Cardiac fibroblast (primary cell): ENCODE measurements at regions not wholly inside any gene's neighbourhood (a gene's known extent, or its start where the extent isn't known, plus 50 kb on each side); places are given as distances from the start of the nearest gene placed in this dataset.

Experiments
- DNase-seq, 2 donors: peaks; one replicate each; pipeline versions ENCODE4 v3.0.0 to v3.0.0-alpha.2; 2010; ENCODE audit warnings: low read depth in 2 of 2
- H3K4me3 ChIP-seq, 2 donors: replicated peaks in 1 of 2; 1 replicate in 1 of 2; 2 replicates in 1 of 2; pipeline ENCODE4 v1.5.1; 2011; ENCODE audit warnings: low read depth in 2 of 2, low read length in 2 of 2, mild to moderate bottlenecking in 2 of 2, moderate library complexity in 1 of 2
- TF ChIP-seq, protein P1 (sequence below): IDR thresholded peaks from one replicate; pipeline ENCODE4 v1.5.1; 2011; ENCODE audit warnings: low read depth, mild to moderate bottlenecking, low read length, inconsistent platforms

DNA sequence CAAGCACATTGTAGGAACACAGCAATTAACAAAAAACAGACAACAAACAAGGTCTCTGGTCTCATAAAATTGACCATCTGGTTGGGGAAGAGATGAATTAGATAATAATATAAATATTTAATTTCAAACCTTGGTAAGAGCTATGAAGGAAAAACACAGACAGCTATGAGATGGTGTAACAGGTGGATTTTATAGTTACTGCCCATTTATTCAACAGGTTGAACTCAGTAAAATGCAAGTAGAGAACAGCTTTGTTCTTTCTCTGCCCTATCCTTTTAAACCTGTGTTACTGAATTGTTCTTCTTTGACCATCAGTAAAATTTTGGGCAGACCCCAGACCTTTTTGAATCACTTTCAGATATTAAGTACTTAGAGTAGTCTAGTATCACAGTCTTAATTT is 77.6 kb upstream of the FAM216B start:
- DNase-seq = no peak
- H3K4me3 ChIP-seq = no peak overlapping the region
- TF ChIP-seq, protein P1, sequence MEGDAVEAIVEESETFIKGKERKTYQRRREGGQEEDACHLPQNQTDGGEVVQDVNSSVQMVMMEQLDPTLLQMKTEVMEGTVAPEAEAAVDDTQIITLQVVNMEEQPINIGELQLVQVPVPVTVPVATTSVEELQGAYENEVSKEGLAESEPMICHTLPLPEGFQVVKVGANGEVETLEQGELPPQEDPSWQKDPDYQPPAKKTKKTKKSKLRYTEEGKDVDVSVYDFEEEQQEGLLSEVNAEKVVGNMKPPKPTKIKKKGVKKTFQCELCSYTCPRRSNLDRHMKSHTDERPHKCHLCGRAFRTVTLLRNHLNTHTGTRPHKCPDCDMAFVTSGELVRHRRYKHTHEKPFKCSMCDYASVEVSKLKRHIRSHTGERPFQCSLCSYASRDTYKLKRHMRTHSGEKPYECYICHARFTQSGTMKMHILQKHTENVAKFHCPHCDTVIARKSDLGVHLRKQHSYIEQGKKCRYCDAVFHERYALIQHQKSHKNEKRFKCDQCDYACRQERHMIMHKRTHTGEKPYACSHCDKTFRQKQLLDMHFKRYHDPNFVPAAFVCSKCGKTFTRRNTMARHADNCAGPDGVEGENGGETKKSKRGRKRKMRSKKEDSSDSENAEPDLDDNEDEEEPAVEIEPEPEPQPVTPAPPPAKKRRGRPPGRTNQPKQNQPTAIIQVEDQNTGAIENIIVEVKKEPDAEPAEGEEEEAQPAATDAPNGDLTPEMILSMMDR = no peak

DNA sequence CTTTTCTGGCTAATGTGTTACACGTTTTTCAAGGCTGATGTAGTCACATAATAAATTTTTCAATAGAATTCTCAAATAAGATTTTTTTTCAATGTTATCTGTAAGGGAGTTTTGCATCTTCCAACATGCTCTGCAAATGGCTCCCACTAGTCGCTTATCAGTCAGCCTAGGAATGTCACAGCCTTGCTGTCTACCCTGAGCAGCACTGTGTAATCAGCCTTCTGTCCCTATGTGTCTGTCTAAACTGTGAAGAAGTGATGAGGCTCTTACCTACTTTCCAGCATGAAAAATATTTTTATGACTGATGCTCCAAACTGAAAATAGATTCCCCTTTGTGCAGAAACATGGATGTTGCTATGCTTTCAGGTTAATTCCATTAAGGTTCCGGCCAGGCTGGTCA is 75.1 kb upstream of the FAM216B start:
- DNase-seq = no peak
- TF ChIP-seq, protein P1 = no peak
- H3K4me3 ChIP-seq = no peak overlapping the region

DNA sequence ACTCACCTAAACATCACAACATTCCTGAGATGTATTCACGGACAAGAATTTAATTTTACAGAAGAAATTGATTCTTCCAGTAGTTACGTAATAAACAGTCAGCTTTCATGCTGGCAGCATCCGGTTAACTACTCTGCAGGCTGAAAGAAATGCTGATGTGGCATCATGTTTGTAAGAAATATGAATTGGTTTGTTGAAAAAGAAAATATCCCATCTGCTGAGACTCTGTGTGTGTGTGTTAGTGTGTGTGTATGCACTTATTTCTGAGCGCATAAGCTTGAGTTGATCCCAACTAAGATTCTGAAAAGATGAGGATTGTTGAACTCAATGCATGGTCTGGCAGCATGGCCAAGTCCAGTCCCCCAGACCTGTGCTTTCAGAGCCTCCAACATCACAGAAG is 74.3 kb upstream of the FAM216B start:
- TF ChIP-seq, protein P1 = no peak
- H3K4me3 ChIP-seq = no peak overlapping the region
- peak in 1 of 2 donors; percentile 37 for DNase-seq

DNA sequence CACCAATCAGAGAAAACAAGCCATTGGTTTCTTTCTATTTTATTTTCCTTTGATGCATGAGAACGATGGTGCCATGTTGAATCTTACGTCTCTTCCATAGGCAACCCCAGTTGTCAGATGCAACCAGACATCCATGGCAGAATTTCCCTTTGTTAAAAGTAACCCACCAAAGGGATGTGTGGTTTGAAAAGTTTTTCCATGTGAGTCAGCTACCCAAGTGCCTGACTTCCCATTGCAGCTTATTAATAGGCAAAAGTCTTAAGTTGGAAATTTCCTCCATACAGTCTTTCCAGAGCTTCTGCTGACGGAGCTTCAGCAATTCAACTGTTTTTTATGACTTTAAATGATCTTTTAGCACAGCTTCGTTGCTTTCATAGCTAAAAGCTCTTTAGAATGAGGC is 73.8 kb upstream of the FAM216B start:
- peak; percentile 45 to 60 for DNase-seq
- no peak overlapping the region for H3K4me3 ChIP-seq
- TF ChIP-seq, protein P1 = no peak

DNA sequence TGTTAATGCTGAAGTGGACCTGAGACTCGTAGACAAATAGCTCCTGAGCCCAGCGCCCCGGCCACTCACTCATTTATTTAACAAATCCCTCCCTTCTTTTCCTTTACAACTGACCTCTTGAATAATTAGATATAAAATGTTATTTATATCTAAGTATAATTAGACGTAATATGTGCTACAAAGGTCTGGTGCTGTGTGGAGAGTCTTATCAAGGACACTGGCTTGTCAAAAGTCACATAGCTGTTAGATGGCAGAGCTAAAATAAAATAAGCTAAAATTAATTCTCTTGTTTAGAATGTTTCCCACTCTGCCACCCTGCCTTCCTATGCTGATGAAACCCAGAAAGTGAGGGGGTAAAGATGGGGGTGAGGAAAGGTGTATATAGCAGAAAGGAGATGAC is 73.0 kb upstream of the FAM216B start:
- H3K4me3 ChIP-seq = no peak overlapping the region
- DNase-seq = no peak
- TF ChIP-seq, protein P1 = no peak

DNA sequence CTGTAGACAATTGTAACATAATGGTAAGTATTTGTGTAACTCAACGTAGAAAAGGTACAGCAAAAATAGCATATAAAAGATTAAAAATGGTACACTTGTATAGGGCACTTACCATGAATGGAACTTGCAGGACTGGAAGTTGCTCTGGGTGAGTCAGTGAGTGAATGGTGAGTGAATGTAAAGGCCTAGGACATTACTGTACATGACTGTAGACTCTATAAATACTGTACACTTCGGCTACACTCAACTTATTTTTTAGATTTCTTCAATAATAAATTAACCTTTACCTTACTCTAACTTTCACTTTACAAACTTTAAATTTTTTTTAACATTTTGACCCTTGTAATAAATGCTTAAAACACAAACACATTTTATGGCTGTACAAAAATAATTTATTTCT is 72.1 kb upstream of the FAM216B start:
- H3K4me3 ChIP-seq = no peak overlapping the region
- TF ChIP-seq, protein P1 = no peak
- no peak for DNase-seq

DNA sequence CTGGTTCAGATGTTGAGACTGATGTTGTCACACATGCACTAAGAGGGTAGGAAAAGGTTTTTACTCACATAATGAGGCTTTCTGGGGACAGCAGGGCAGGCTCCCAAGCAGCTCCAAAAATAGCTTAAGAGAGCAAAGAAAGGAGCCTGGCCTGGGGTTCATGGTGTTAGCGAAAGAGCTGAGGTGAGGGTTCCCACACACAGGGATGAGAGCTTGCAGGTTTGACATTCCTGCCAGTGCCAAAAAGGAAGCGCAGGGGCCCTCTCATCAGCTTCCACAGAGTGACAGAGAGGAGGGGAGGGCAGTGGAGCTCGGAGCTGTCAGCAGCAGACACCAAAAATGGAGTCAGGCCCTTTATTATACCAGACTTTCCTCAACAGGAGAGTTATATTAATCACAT is 65.5 kb upstream of the FAM216B start:
- DNase-seq = no peak
- H3K4me3 ChIP-seq = no peak overlapping the region

More for the DNA sequence above, 65.5 kb upstream of the FAM216B start:
- TF ChIP-seq, protein P1 = no peak
